ENCODE measurements at regions not wholly inside any gene's neighbourhood (a gene's known extent, or its start where the extent isn't known, plus 50 kb on each side); places are given as distances from the start of the nearest gene placed in this dataset.

DNA sequence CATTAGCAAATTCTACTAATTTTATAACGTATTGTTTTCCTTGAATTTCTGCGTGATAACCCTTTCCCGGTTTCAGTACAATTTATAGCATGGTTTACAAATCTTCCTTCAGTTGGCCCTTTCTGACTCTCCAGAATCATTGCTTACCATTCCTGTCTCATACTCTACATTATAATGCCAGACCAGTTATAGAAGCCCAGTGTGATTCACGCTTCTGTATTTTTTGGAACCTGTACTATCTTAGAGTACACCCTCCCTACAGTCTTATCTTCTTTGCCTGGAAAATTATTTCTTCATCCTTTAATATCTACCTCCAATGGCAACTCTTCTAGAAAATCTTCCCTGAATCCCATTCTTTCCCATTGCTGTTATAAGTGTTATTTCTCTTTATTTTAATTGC lies 391.6 kb upstream of the SYT4 start:
- intact Hi-C loops (cut with micrococcal nuclease): no loop called here
- DNase-seq: no peak
- Histone ChIP-seq H3K9ac (ENCODE audit: low read length) (no peak overlapping the region), H3K4me1 (ENCODE audit: control insufficient read depth in 2 of 2, insufficient read depth in 2 of 2, low read length in 2 of 2) (no peaks in the 10 kb centered on the region), H3K27ac (ENCODE audit: low read length in 2 of 2) (no peak overlapping the region), H4K20me1 (ENCODE audit: control insufficient read depth, insufficient read depth, low read length, poor library complexity, severe bottlenecking) (no peaks in the 10 kb centered on the region), H3K4me3 (ENCODE audit: control extremely low read depth in 1 of 5, extremely low read depth in 1 of 5, insufficient read depth in 1 of 5, low read depth in 2 of 5, low read length in 4 of 5) (no peak overlapping the region), H3K4me2 (replicated peaks; ENCODE audit: low read depth, low read length, poor library complexity, severe bottlenecking) (no peak overlapping the region), H3K9me3 (ENCODE audit: control extremely low read depth in 1 of 3, control insufficient read depth in 2 of 3, insufficient read depth in 1 of 3, low read length in 2 of 3) (no peaks in the 10 kb centered on the region), H3K36me3 (replicated peaks in 1 of 2; ENCODE audit: control extremely low read depth in 1 of 2, control insufficient read depth in 1 of 2, extremely low read depth in 1 of 2, insufficient read depth in 2 of 2, low read length in 1 of 2) (no peaks in the 10 kb centered on the region), H2AFZ (ENCODE audit: insufficient read depth, low read depth, low read length, poor library complexity, severe bottlenecking) (no peak overlapping the region), H3K27me3 (replicated peaks in 1 of 4; ENCODE audit: control extremely low read depth in 1 of 4, control insufficient read depth in 3 of 4, insufficient read depth in 4 of 4, low read length in 3 of 4) (no peaks in the 10 kb centered on the region), H3K79me2 (ENCODE audit: control insufficient read depth, insufficient read depth, low read length) (no peaks in the 10 kb centered on the region)
- Mint-ChIP-seq H3K27ac (no peak overlapping the region), H3K27me3 (no peaks in the 10 kb centered on the region), H3K4me1 (no peaks in the 10 kb centered on the region), H3K9me3 (ENCODE audit: insufficient read depth) (no peaks in the 10 kb centered on the region), H3K4me3 (no peak overlapping the region)
- CTCF ChIA-PET: no interaction called here
- ATAC-seq (ENCODE audit: low read depth): no peak
- POLR2A ChIA-PET: no interaction called here
- WGBS (ENCODE audit: insufficient coverage): 100% methylated on average over 4 of the region's 4 CpGs
- no peak for TF ChIP-seq EZH2 (IDR thresholded peaks at IDR 0.05; ENCODE audit: borderline replicate concordance, insufficient read depth, low read depth, low read length, poor library complexity, severe bottlenecking)
- TF ChIP-seq, protein P1, sequence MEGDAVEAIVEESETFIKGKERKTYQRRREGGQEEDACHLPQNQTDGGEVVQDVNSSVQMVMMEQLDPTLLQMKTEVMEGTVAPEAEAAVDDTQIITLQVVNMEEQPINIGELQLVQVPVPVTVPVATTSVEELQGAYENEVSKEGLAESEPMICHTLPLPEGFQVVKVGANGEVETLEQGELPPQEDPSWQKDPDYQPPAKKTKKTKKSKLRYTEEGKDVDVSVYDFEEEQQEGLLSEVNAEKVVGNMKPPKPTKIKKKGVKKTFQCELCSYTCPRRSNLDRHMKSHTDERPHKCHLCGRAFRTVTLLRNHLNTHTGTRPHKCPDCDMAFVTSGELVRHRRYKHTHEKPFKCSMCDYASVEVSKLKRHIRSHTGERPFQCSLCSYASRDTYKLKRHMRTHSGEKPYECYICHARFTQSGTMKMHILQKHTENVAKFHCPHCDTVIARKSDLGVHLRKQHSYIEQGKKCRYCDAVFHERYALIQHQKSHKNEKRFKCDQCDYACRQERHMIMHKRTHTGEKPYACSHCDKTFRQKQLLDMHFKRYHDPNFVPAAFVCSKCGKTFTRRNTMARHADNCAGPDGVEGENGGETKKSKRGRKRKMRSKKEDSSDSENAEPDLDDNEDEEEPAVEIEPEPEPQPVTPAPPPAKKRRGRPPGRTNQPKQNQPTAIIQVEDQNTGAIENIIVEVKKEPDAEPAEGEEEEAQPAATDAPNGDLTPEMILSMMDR (IDR thresholded peaks at IDR 0.05): no peak

DNA sequence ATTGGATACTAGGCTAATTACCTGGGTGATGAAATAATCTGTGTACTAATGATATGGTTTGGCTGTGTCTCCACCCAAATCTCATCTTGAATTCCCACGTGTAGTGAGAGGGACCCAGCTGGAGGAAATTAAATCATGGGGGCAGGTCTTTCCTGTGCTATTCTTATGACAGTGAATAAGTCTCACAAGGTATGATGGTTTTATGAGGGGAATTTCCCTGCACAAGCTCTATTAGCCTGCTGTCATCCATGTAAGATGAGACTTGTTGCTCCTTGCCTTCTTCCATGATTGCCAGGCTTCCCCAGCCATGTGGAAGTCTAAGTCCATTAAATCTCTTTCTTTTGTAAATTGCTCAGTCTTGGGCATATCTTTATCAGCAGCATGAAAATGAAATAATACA lies 394.1 kb upstream of the SYT4 start:
- Mint-ChIP-seq H3K4me3 (no peak overlapping the region), H3K4me1 (no peaks in the 10 kb centered on the region), H3K27me3 (no peaks in the 10 kb centered on the region), H3K9me3 (ENCODE audit: insufficient read depth) (no peaks in the 10 kb centered on the region), H3K27ac (no peak overlapping the region)
- no peaks in the 10 kb centered on the region for H3K4me1 ChIP-seq (ENCODE audit: control insufficient read depth in 2 of 2, insufficient read depth in 2 of 2, low read length in 2 of 2)
- H3K4me2 ChIP-seq (replicated peaks; ENCODE audit: low read depth, low read length, poor library complexity, severe bottlenecking): no peak overlapping the region
- H3K9ac ChIP-seq (ENCODE audit: low read length): no peak overlapping the region
- intact Hi-C loops (cut with micrococcal nuclease): no loop called here
- ATAC-seq (ENCODE audit: low read depth): no peak
- no peak overlapping the region for H3K27ac ChIP-seq (ENCODE audit: low read length in 2 of 2)
- no peaks in the 10 kb centered on the region for H3K9me3 ChIP-seq (ENCODE audit: control extremely low read depth in 1 of 3, control insufficient read depth in 2 of 3, insufficient read depth in 1 of 3, low read length in 2 of 3)
- no peak for DNase-seq
- no peak overlapping the region for H2AFZ ChIP-seq (ENCODE audit: insufficient read depth, low read depth, low read length, poor library complexity, severe bottlenecking)
- no peaks in the 10 kb centered on the region for H4K20me1 ChIP-seq (ENCODE audit: control insufficient read depth, insufficient read depth, low read length, poor library complexity, severe bottlenecking)
- ChIA-PET POLR2A (no interaction called here), CTCF (no interaction called here)
- no peaks in the 10 kb centered on the region for H3K79me2 ChIP-seq (ENCODE audit: control insufficient read depth, insufficient read depth, low read length)
- TF ChIP-seq, protein P1 (IDR thresholded peaks at IDR 0.05): no peak
- no peak for TF ChIP-seq EZH2 (IDR thresholded peaks at IDR 0.05; ENCODE audit: borderline replicate concordance, insufficient read depth, low read depth, low read length, poor library complexity, severe bottlenecking)
- no peaks in the 10 kb centered on the region for H3K36me3 ChIP-seq (replicated peaks in 1 of 2; ENCODE audit: control extremely low read depth in 1 of 2, control insufficient read depth in 1 of 2, extremely low read depth in 1 of 2, insufficient read depth in 2 of 2, low read length in 1 of 2)
- no CpG with 5 or more reads among the region's 1 CpG for WGBS (ENCODE audit: insufficient coverage)
- no peaks in the 10 kb centered on the region for H3K27me3 ChIP-seq (replicated peaks in 1 of 4; ENCODE audit: control extremely low read depth in 1 of 4, control insufficient read depth in 3 of 4, insufficient read depth in 4 of 4, low read length in 3 of 4)
- H3K4me3 ChIP-seq (ENCODE audit: control extremely low read depth in 1 of 5, extremely low read depth in 1 of 5, insufficient read depth in 1 of 5, low read depth in 2 of 5, low read length in 4 of 5): no peak overlapping the region

All from B cell (primary cell).